ENCODE measurements at regions not wholly inside any gene's neighbourhood (a gene's known extent, or its start where the extent isn't known, plus 50 kb on each side); places are given as distances from the start of the nearest gene placed in this dataset.

DNA sequence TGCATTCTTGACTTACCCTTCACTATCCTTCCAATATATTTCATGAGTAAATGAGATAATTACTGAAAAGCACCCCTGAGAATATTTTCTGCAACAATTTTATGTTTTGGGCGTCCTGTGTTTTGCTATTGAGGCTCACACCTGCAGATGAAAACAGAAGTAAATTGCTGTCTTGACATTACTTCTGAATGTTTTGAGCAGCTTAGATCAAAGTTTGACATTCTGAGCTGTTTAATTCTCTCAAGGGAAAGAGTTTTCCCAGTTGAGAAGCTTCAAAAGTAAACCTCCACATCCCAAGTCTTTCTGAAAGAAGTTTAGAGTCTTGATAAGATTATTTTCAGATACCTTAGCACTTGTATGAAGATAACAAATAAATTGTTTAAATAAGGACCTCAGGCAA, 1667.2 kb upstream of the SLC10A2 start:
- no peak overlapping the region for H3K9ac ChIP-seq (ENCODE audit: low read depth, low read length)
- TF ChIP-seq, protein P1, sequence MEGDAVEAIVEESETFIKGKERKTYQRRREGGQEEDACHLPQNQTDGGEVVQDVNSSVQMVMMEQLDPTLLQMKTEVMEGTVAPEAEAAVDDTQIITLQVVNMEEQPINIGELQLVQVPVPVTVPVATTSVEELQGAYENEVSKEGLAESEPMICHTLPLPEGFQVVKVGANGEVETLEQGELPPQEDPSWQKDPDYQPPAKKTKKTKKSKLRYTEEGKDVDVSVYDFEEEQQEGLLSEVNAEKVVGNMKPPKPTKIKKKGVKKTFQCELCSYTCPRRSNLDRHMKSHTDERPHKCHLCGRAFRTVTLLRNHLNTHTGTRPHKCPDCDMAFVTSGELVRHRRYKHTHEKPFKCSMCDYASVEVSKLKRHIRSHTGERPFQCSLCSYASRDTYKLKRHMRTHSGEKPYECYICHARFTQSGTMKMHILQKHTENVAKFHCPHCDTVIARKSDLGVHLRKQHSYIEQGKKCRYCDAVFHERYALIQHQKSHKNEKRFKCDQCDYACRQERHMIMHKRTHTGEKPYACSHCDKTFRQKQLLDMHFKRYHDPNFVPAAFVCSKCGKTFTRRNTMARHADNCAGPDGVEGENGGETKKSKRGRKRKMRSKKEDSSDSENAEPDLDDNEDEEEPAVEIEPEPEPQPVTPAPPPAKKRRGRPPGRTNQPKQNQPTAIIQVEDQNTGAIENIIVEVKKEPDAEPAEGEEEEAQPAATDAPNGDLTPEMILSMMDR (IDR thresholded peaks at IDR 0.05; ENCODE audit: borderline replicate concordance, extremely low read depth, low read length, poor library complexity, severe bottlenecking), result no peak
- TF ChIP-seq EZH2 (IDR thresholded peaks at IDR 0.05; ENCODE audit: borderline replicate concordance, low read depth, low read length, severe bottlenecking), result no peak
- H3K4me3 ChIP-seq (ENCODE audit: low read depth in 1 of 2, low read length in 2 of 2), result no peak overlapping the region
- H2AFZ ChIP-seq (ENCODE audit: low read depth, low read length), result no peak overlapping the region
- no peak overlapping the region for H3K27ac ChIP-seq (ENCODE audit: low read length)
- H3K27me3 ChIP-seq (ENCODE audit: insufficient read depth, low read length, poor library complexity), result no peaks in the 10 kb centered on the region
- no peak for ATAC-seq (ENCODE audit: insufficient read depth, low read depth)
- no peaks in the 10 kb centered on the region for H3K36me3 ChIP-seq (ENCODE audit: insufficient read depth, low read length)
- no peak for DNase-seq
- H3K4me2 ChIP-seq (ENCODE audit: insufficient read depth, low read length), result no peak overlapping the region
- no peaks in the 10 kb centered on the region for H3K9me3 ChIP-seq (ENCODE audit: insufficient read depth, low read length, severe bottlenecking)
- no peaks in the 10 kb centered on the region for H3K79me2 ChIP-seq (ENCODE audit: insufficient read depth, low read length)
- no peaks in the 10 kb centered on the region for H4K20me1 ChIP-seq (ENCODE audit: insufficient read depth, low read length)
- no peaks in the 10 kb centered on the region for H3K4me1 ChIP-seq (ENCODE audit: insufficient read depth, low read length)

DNA sequence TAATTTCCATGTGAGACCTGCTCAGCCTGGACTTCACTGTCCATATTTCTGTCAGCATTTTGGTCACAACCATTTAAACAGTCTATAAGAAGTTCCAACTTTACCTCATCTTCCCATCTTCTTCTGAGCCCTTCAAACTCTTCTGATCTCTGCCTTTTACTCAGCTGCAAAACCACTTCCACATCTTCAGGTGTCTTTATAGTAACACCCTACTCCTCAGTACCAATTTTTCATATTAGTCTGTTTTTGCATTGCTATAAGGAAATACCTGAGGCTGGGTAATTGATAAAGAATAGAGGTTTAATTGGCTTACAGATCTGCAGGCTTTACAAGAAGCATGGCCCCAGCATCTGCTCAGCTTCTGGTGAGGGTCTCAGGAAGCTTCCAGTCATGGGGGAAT, 1648.9 kb upstream of the SLC10A2 start:
- DNase-seq, result no peak
- no peaks in the 10 kb centered on the region for H3K4me1 ChIP-seq (ENCODE audit: insufficient read depth, low read length)
- no peaks in the 10 kb centered on the region for H3K9me3 ChIP-seq (ENCODE audit: insufficient read depth, low read length, severe bottlenecking)
- H4K20me1 ChIP-seq (ENCODE audit: insufficient read depth, low read length), result no peaks in the 10 kb centered on the region
- TF ChIP-seq EZH2 (IDR thresholded peaks at IDR 0.05; ENCODE audit: borderline replicate concordance, low read depth, low read length, severe bottlenecking), result no peak
- TF ChIP-seq, protein P1 (IDR thresholded peaks at IDR 0.05; ENCODE audit: borderline replicate concordance, extremely low read depth, low read length, poor library complexity, severe bottlenecking), result no peak
- no peak overlapping the region for H3K4me3 ChIP-seq (ENCODE audit: low read depth in 1 of 2, low read length in 2 of 2)
- H3K79me2 ChIP-seq (ENCODE audit: insufficient read depth, low read length), result no peaks in the 10 kb centered on the region
- no peaks in the 10 kb centered on the region; the same call in 1 of the 2 replicates for H3K36me3 ChIP-seq (ENCODE audit: insufficient read depth, low read length)
- H2AFZ ChIP-seq (ENCODE audit: low read depth, low read length), result no peak overlapping the region
- no peak overlapping the region for H3K4me2 ChIP-seq (ENCODE audit: insufficient read depth, low read length)
- H3K9ac ChIP-seq (ENCODE audit: low read depth, low read length), result no peak overlapping the region
- H3K27ac ChIP-seq (ENCODE audit: low read length), result no peak overlapping the region
- ATAC-seq (ENCODE audit: insufficient read depth, low read depth), result peak; percentile 56
- no peaks in the 10 kb centered on the region for H3K27me3 ChIP-seq (ENCODE audit: insufficient read depth, low read length, poor library complexity)

DNA sequence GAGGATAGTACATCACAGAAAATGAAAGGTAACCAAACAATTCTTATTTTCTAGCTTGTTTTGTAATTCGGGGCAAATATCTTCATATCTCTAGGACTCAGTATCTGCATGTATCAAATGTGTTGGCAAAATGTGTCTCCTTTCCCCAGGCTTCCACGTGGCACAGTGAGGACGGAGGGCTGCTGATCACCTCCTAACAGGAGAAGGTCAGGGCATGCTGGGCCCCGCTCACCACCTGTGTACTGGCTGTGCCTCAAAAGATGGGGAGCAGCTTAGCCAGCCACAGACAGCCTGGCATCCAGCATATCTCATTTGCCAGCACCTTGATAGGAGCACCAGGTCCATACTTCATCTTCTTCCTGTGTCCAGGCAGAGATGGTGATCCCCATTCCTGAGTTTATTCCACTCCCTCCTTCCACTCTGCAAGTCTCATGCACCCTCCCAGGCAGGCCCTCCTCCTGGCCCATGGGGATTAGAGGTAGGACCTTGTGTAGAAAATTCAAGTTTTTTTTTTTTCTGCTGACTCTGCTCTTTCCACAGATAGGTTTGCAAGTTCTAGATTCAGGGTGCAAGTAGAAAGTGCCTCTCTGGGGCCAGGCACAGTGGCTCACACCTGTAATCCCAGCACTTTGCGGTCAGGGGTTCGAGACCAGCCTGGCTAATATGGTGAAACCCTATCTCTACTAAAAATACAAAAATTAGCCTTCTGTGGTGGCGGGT, 1639.0 kb upstream of the SLC10A2 start:
- no peak overlapping the region for H3K4me2 ChIP-seq (ENCODE audit: insufficient read depth, low read length)
- no peak; the same call in 2 of the 3 replicates for ATAC-seq (ENCODE audit: insufficient read depth, low read depth)
- H3K9me3 ChIP-seq (ENCODE audit: insufficient read depth, low read length, severe bottlenecking), result no peaks in the 10 kb centered on the region
- H4K20me1 ChIP-seq (ENCODE audit: insufficient read depth, low read length), result no peaks in the 10 kb centered on the region
- no peaks in the 10 kb centered on the region for H3K4me1 ChIP-seq (ENCODE audit: insufficient read depth, low read length)
- H2AFZ ChIP-seq (ENCODE audit: low read depth, low read length), result no peak overlapping the region
- no peak overlapping the region for H3K9ac ChIP-seq (ENCODE audit: low read depth, low read length)
- H3K79me2 ChIP-seq (ENCODE audit: insufficient read depth, low read length), result no peaks in the 10 kb centered on the region
- H3K36me3 ChIP-seq (ENCODE audit: insufficient read depth, low read length), result no peaks in the 10 kb centered on the region; the same call in 1 of the 2 replicates
- DNase-seq, result no peak
- no peak overlapping the region for H3K4me3 ChIP-seq (ENCODE audit: low read depth in 1 of 2, low read length in 2 of 2)
- H3K27me3 ChIP-seq (ENCODE audit: insufficient read depth, low read length, poor library complexity), result no peaks in the 10 kb centered on the region
- no peak overlapping the region for H3K27ac ChIP-seq (ENCODE audit: low read length)
- no peak for TF ChIP-seq EZH2 (IDR thresholded peaks at IDR 0.05; ENCODE audit: borderline replicate concordance, low read depth, low read length, severe bottlenecking)
- TF ChIP-seq, protein P1 (IDR thresholded peaks at IDR 0.05; ENCODE audit: borderline replicate concordance, extremely low read depth, low read length, poor library complexity, severe bottlenecking), result no peak
